GM11168 (cell line): ENCODE measurements at regions not wholly inside any gene's neighbourhood (a gene's known extent, or its start where the extent isn't known, plus 50 kb on each side); places are given as distances from the start of the nearest gene placed in this dataset.
"Not testable (repeated sequence)": the region's sequence is repeated elsewhere in the genome, so short reads cannot be mapped to it uniquely, and the experiment has no call there.

Experiments used
- in situ Hi-C: fragments of 300-500 bp; cut with MboI; formaldehyde crosslinking; loops from one replicate; pipeline ENCODE4 v1.12.0; 2022; ENCODE audit warnings: low sequenced_read_pairs; ENCODE audit not compliant: unreplicated experiment

- in situ Hi-C loops, result loop anchor here (5.0 kb wide), 1 partner anchor 59 kb away; no protein-coding TSS in a partner anchor
Observed at GRCh38 chr2:228798458-228799207, 472.5 kb downstream of the PID1 start.

GRCh38 chr2:228796386-228796785, 474.7 kb downstream of the PID1 start:
- in situ Hi-C loops, result loop anchor here (5.0 kb wide), 1 partner anchor 61 kb away; no protein-coding TSS in a partner anchor

DNA sequence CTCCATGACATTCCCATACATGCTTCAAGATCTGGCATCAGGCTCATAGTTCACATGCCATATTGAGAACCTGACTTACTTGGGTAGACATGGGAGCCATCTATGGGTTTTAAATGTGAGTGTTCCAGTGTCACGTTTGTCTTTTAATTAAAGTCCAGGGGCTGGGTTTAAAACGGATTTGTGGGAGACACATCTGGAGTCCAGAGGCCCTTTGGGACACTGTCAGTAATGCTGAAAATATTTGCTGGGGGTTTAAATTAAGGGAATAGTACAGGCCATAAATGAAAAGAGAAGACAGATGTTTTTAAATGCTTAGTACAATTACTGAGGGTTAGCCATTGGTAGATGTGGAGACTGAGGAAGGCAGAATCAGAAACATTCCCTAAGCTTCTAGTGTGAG, 478.0 kb downstream of the PID1 start:
- in situ Hi-C loops, result no loop called here

GRCh38 chr2:228786901-228787300, 484.2 kb downstream of the PID1 start:
- in situ Hi-C loops, result no loop called here

GRCh38 chr2:228782281-228782680, 488.8 kb downstream of the PID1 start:
- in situ Hi-C loops, result no loop called here

GRCh38 chr2:228777855-228778355, 493.2 kb downstream of the PID1 start:
- in situ Hi-C loops, result no loop called here

GRCh38 chr2:228774548-228774947, 496.5 kb downstream of the PID1 start:
- in situ Hi-C loops, result no loop called here

DNA sequence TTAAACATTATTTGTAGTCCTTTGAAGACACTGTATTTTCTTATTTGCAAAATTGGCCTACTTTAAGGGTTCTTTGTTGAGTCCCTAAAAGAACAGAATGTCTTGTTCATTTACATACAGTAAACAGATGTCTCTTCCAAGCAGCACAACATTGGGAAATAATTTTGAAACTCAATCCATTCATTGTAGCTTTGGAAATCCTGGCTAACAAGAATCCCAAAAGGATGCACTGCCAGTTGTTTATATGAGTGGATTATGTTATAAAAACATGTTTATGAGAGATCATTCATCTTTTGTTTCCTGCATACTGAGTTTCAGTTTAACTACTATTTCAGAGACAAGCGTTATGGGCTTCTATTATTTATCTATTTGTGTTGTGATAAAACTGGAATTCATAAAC, 499.3 kb downstream of the PID1 start:
- in situ Hi-C loops, result no loop called here

GRCh38 chr2:228771315-228771714, 499.8 kb downstream of the PID1 start:
- in situ Hi-C loops, result no loop called here

GRCh38 chr2:228768818-228769217, 502.3 kb downstream of the PID1 start:
- in situ Hi-C loops, result no loop called here

DNA sequence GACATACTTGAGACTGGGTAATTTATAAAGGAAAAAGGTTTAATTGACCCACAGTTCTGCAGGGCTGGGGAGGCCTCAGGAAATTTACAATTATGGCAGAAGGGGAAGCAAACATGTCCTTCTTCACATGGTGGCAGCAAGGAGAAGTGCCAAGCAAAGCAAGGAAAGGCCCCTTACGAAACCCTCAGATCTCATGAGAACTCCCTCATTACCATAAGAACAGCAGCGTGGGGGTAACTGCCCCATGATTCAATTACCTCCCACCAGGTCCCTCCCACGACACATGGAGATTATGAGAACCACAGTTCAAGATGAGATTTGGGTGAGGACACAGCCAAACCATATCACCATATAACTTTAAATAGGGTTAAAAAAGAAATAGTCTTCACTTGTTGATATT, 502.9 kb downstream of the PID1 start:
- in situ Hi-C loops, result not testable (repeated sequence)

DNA sequence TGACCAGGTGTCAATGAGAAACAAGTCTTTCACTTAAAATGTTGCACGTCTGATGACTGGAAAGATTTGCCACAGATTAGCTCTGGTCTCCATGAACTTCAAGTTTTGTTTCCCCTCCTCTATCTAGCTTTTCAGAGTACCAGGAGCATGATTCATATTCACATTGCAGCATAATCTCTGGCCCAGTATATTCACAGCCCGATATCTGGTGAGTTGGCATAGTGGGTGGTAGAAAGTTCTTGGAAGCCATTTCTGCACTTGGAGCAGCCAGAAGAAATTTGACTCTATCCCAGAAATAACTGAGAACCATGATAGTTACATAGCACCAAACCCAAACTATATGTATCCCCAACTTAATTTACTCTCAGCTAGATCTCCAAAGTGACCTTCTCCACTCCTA, 503.9 kb downstream of the PID1 start:
- in situ Hi-C loops, result no loop called here

DNA sequence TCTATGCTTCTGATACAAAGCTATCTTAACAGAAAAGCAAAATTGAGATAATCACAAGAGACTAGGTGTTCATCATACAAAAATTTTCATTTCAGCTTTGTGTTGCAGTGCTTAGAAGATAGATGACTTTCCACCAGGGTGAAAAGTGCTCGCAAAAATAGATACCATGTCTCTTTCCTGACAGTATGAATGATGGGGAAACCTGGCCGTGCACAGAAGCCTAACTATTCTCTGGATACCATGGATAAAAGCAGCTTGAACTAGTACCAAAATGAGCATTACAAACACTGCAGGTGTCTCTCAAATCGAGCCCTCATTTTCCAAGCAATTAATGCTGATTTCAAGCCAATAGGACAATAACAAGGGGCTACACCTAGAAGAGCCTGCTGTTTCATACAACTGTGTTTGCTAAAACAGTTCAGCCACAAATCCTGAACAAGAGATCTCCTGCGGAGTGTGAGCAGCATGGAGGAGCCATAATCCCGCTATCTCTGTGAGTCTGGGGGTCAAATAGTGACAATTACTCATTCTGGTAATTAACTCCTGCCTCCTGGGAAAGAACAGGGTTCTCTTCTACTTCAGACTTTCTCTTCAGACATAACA, 507.6 kb downstream of the PID1 start:
- in situ Hi-C loops, result no loop called here

DNA sequence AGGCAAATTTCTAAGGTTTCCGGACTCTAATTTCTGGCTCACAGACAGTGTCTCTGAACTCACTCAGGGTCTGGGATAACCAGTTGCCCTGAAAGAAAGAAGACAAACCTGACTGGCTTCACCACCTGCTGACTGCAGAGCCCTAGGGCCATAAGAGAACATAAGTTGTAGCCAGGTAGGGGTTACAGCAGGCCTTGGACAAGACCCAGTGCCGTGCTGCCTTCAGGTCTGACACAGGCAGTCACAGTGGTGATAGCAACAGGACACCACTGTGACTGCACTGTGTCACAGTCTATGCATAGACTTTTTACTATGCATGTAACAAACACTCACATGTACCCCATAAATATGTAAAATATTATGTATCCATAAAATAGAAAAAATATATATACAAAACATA, 508.5 kb downstream of the PID1 start:
- in situ Hi-C loops, result no loop called here

DNA sequence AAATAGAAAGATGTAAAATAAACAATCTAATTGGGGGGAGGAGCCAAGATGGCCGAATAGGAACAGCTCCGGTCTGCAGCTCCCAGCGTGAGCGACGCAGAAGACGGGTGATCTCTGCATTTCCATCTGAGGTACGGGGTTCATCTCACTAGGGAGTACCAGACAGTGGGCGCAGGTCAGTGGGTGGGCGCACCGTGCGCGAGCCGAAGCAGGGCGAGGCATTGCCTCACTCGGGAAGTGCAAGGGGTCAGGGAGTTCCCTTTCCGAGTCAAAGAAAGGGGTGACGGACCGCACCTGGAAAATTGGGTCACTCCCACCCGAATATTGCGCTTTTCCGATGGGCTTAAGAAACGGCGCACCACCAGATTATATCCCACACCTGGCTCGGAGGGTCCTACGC, 515.4 kb downstream of the PID1 start:
- in situ Hi-C loops, result not testable (repeated sequence)

- in situ Hi-C loops, result no loop called here
Observed at GRCh38 chr2:228747483-228747882, 523.6 kb downstream of the PID1 start.

DNA sequence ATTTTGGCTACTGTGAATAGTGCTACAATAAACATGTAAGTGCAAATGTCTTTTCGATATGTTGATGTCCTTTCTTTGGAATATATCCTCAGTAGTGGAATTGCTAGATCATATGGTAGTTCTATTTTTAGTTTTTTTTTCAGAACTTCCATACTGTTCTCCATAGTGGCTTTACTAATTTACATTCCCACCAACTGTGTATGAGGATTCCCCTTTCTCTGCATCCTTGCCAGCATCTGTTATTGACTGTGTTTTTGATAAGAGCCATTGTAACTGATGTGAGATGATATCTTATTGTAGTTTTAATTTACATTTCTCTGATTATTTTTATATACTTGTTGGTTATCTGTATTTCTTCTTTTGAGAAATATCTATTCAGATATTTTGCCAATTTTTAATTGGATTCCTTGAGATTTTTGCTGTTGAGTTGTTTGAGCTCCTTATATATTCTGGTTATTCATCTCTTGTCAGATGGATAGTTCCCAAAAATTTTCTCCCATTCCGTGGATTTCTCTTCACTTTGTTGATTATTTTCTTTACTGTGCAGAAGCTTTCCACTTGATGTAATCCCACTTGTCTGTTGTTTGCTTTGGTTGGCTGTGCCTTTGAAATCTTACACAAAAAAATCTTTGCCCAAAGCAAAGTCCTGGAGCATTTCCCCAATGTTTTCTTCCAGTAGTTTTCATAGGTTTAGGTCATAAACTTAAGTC, 532.3 kb downstream of the PID1 start:
- in situ Hi-C loops, result no loop called here

DNA sequence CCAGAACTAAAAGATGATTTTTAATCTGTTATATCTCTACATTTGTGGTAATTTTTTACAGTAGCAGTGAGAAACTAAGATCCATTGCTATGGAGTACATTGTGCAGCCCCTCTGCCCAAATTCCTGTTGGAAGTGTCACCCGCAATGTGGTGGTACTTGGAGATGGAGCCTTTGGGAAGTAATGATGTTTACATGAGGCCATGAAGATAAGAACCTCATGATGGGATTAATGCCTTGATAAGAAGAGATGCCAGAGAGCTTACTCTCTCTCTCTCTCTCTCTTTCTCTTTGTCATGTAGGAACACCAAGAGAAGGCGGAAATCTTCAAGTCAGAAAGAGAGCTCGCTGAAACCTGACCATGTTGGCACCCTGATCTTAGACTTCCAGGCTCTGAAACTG, 535.4 kb downstream of the PID1 start:
- in situ Hi-C loops, result no loop called here

DNA sequence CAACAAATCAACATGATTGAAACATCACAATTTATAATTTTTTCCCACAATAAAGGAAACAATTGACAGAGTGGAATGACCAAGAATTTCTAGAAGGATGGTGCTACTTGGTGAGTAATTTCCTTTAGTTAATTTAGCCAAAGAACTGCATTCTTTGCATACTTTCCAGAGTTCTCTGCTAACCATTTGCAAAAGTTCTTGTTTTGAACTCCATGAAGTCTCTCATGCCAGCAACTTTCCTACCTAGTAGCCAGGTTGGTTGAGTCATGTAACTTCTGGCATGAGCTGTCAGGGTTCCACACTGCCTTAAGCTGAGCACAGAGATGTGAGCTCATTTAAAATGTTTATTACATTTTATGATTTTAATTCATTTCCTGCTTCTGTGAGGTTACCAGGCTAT, 539.6 kb downstream of the PID1 start:
- in situ Hi-C loops, result no loop called here

DNA sequence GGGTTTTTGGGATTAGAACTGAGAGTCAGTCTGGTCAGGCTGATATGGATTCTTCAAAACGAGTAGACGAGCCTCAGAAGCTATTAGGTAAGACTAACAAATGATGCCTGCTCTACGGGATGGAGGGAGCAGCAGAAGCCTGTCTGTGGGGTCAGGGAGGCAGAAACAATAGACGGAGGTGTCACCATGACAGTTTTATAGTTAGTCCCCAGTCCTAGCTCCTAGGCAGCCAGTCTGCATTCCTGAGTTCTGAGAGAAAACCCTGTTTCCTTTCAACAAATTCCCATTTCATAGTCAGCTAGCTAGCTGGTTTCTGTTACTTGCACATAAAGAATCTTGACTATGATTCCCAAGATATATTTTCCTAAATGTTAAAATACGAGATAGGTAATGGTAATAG, 542.1 kb downstream of the PID1 start:
- in situ Hi-C loops, result no loop called here

- in situ Hi-C loops, result no loop called here
Observed at GRCh38 chr2:228725031-228725430, 543.5 kb upstream of the SPHKAP start.
